SH-SY5Y (cell line): ENCODE measurements at regions not wholly inside any gene's neighbourhood (a gene's known extent, or its start where the extent isn't known, plus 50 kb on each side); places are given as distances from the start of the nearest gene placed in this dataset.

Experiments
- GATA2 ChIP-seq: IDR thresholded peaks from 2 replicates; pipeline ENCODE4 v1.6.1; 2011; ENCODE audit warnings: mild to moderate bottlenecking, low read depth, low read length
- GATA3 ChIP-seq: IDR thresholded peaks from 2 replicates; pipeline ENCODE4 v1.6.1; 2011; ENCODE audit warnings: low read depth, mild to moderate bottlenecking, low read length, moderate library complexity

DNA sequence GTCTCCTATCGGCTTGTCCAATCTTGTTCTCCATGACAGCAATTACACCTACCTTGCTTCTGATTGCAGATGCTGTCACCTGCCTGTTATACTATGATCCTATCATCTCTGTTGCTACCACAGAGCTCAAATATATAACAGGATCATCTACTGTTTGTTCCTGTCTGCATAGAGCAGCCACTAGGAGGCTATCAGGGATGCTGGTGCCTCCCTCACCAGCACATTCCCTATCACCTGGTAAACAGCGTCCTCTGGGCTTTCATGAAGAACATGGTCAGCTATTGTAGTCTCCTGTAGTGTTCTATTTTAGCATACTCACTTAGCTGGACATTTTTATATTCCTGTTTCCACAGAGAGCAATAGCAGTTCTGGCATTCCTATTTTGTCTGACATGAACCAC, 87.8 kb upstream of the FAT3 start:
- TF ChIP-seq GATA2, result no peak
- TF ChIP-seq GATA3, result no peak
